SK-N-SH (cell line): ENCODE measurements at regions not wholly inside any gene's neighbourhood (a gene's known extent, or its start where the extent isn't known, plus 50 kb on each side); places are given as distances from the start of the nearest gene placed in this dataset.

Experiments used
- EP300 ChIP-seq, 2 experiments: IDR thresholded peaks; 2 replicates each; pipeline versions ENCODE4 v1.4.0 to v1.6.1; 2012; ENCODE audit warnings: borderline replicate concordance in 1 of 2, low read depth in 1 of 2, low read length in 1 of 2
- TEAD4 ChIP-seq: IDR thresholded peaks from 2 replicates; pipeline ENCODE4 v1.4.0; 2012; ENCODE audit warnings: mild to moderate bottlenecking, borderline replicate concordance; ENCODE audit not compliant: insufficient read depth
- TF ChIP-seq, protein P1 (sequence below): fragments of 200-600 bp; sonication (generic); IDR thresholded peaks from 2 replicates; pipeline ENCODE4 v1.6.1; 2017; ENCODE audit warnings: antibody characterized with exemption, mild to moderate bottlenecking, moderate library complexity
- TF ChIP-seq, protein P2 (sequence below): fragments of 150-350 bp; IDR thresholded peaks from 2 replicates; pipeline ENCODE4 v1.6.1; 2016; ENCODE audit warnings: mild to moderate bottlenecking, low read depth, low read length
- TF ChIP-seq, protein P3 (sequence below): IDR thresholded peaks from 2 replicates; pipeline ENCODE4; 2012

DNA sequence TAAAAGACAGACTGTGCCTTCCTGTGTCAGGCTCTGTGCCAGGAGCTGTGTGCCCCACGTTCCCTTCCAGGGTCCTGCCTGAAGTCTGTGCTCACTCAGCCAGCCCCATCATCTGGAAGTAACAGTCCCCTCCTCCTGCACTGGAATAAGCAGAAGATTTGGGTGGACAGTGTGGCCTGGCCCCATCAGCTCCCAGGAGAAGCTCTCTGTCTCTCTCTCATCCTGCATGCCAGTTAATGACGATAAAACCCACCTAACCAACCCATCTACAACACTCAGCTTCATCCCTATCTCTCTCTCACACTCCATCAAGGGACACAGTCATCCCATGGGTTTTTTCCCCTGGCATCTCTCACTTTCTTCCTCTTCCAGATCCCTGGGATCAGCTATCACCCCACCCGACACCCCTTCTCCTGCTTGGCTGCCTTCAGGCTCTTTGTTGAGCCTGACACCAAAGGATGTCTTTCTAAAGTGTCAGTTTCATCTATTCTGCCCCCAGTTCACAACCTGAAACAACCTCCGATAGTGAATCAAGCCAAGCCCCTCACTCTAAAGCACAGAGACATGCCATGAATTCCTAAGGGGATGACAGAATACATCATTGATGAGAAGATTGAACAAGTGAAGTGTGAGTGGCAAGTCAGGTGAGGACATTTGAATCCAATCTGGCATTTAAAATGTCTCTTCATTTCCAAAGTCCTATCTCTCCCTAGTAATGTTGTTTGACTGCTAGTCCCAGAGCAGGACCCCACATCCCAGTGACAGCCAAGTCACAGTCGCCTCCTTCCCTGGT, 91.4 kb upstream of the TOP3B start:
- TF ChIP-seq, protein P1, sequence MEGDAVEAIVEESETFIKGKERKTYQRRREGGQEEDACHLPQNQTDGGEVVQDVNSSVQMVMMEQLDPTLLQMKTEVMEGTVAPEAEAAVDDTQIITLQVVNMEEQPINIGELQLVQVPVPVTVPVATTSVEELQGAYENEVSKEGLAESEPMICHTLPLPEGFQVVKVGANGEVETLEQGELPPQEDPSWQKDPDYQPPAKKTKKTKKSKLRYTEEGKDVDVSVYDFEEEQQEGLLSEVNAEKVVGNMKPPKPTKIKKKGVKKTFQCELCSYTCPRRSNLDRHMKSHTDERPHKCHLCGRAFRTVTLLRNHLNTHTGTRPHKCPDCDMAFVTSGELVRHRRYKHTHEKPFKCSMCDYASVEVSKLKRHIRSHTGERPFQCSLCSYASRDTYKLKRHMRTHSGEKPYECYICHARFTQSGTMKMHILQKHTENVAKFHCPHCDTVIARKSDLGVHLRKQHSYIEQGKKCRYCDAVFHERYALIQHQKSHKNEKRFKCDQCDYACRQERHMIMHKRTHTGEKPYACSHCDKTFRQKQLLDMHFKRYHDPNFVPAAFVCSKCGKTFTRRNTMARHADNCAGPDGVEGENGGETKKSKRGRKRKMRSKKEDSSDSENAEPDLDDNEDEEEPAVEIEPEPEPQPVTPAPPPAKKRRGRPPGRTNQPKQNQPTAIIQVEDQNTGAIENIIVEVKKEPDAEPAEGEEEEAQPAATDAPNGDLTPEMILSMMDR = no peak
- TF ChIP-seq, protein P2, sequence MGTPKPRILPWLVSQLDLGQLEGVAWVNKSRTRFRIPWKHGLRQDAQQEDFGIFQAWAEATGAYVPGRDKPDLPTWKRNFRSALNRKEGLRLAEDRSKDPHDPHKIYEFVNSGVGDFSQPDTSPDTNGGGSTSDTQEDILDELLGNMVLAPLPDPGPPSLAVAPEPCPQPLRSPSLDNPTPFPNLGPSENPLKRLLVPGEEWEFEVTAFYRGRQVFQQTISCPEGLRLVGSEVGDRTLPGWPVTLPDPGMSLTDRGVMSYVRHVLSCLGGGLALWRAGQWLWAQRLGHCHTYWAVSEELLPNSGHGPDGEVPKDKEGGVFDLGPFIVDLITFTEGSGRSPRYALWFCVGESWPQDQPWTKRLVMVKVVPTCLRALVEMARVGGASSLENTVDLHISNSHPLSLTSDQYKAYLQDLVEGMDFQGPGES = no peak
- no peak for TF ChIP-seq TEAD4
- TF ChIP-seq, protein P3, sequence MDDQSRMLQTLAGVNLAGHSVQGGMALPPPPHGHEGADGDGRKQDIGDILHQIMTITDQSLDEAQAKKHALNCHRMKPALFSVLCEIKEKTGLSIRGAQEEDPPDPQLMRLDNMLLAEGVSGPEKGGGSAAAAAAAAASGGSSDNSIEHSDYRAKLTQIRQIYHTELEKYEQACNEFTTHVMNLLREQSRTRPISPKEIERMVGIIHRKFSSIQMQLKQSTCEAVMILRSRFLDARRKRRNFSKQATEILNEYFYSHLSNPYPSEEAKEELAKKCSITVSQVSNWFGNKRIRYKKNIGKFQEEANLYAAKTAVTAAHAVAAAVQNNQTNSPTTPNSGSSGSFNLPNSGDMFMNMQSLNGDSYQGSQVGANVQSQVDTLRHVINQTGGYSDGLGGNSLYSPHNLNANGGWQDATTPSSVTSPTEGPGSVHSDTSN = no peak
- no peak for TF ChIP-seq EP300 (IDR thresholded peaks at IDR 0.05; ENCODE audit: borderline replicate concordance in 1 of 2, low read depth in 1 of 2, low read length in 1 of 2)
